SK-N-SH treated with all-trans-retinoic acid at 6 μM for 48 hours (cell line): ENCODE measurements at regions not wholly inside any gene's neighbourhood (a gene's known extent, or its start where the extent isn't known, plus 50 kb on each side); places are given as distances from the start of the nearest gene placed in this dataset.

ENCODE experiments used
- ARNTL ChIP-seq: fragments of 450-650 bp; formaldehyde crosslinking; IDR thresholded peaks from 2 replicates; pipeline ENCODE4 v1.5.0; 2020; ENCODE audit warnings: low read depth, mild to moderate bottlenecking, moderate library complexity, borderline replicate concordance
- GLIS3 ChIP-seq: fragments of 250-450 bp; sonication (Bioruptor Pico); IDR thresholded peaks from 2 replicates; pipeline ENCODE4 v1.5.0; 2020; ENCODE audit warnings: mild to moderate bottlenecking, moderate library complexity
- ISL1 ChIP-seq: fragments of 250-450 bp; sonication (Bioruptor Pico); IDR thresholded peaks from 2 replicates; pipeline ENCODE4 v2.1.2; 2022; ENCODE audit warnings: mild to moderate bottlenecking, moderate library complexity
- OSR1 ChIP-seq: fragments of 250-450 bp; sonication (Bioruptor Pico); IDR thresholded peaks from 2 replicates; pipeline ENCODE4 v1.8.0; 2022; ENCODE audit warnings: moderate library complexity, mild to moderate bottlenecking, inconsistent platforms
- POU6F1 ChIP-seq: fragments of 250-450 bp; sonication (Bioruptor Pico); IDR thresholded peaks from 2 replicates; pipeline ENCODE4 v1.8.0; 2021; ENCODE audit warnings: low read depth, mild to moderate bottlenecking, moderate library complexity, borderline replicate concordance
- ZC3H10 ChIP-seq: fragments of 250-450 bp; sonication (Bioruptor Pico); IDR thresholded peaks from 2 replicates; pipeline ENCODE4 v1.5.1; 2021; ENCODE audit warnings: mild to moderate bottlenecking, moderate library complexity
- ZNF70 ChIP-seq: fragments of 450-650 bp; formaldehyde crosslinking; IDR thresholded peaks from 2 replicates; pipeline ENCODE4 v1.5.0; 2020; ENCODE audit warnings: mild to moderate bottlenecking, moderate library complexity

GRCh38 chr19:29405728-29405995 lies 120.1 kb upstream of the VSTM2B start:
- no peak for TF ChIP-seq ZC3H10
- no peak for TF ChIP-seq ISL1 (CRISPR knock-in tag)
- no peak for TF ChIP-seq POU6F1 (CRISPR knock-in tag)
- TF ChIP-seq OSR1 (CRISPR knock-in tag): no peak
- TF ChIP-seq ARNTL (CRISPR knock-in tag): no peak
- TF ChIP-seq ZNF70: no peak
- TF ChIP-seq GLIS3 (CRISPR knock-in tag): no peak
